CD1c-positive myeloid dendritic cell (primary cell): ENCODE measurements at regions not wholly inside any gene's neighbourhood (a gene's known extent, or its start where the extent isn't known, plus 50 kb on each side); places are given as distances from the start of the nearest gene placed in this dataset.

Experiments used
- DNase-seq: peaks from one replicate; pipeline ENCODE4 v3.0.0-alpha.2; 2016; ENCODE audit errors: extremely low spot score

DNA sequence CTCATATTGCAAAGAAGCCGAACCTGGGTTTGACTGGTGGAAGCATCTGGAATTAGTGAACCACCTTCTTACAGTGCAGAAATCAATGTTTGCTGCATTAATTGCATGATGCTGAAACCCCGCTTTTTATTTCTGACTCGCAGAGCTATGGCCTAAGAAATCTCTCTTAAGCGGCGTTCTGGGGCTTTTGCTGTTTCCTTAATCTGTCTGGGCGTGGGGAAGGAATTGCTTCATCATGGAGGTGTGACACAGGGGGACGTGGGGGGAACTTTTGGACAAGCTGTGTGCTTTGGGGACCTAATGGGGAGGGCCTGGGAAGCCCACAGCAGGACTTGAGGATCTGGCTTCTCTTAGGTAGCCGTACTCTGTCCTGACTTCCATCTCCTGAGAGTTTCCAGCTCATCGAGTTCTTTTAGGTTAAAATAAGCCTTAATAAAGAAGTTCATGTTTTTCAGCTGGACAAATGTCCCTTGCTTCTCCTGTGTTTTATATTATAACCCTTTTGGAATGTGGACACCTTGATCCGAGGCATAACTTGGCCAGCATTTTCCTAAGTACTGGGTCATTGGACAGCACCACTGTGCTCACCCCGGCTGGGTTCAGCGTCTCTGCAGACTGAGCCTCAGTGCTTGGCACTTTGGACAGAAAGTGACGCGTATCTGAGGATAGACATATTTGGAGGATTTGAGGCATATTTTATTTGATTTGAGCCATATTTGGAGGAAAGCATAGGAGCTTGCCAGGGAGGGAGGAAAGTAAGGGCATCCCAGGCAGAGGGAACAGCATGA, 192.1 kb upstream of the MYL2 start:
- DNase-seq = peak; percentile 57

- peak; percentile 66 for DNase-seq
These were observed 191.3 kb upstream of the MYL2 start for GRCh38 chr12:111111681-111112080.

- DNase-seq = no peak
These were observed 190.2 kb upstream of the MYL2 start for GRCh38 chr12:111110556-111110955.

DNA sequence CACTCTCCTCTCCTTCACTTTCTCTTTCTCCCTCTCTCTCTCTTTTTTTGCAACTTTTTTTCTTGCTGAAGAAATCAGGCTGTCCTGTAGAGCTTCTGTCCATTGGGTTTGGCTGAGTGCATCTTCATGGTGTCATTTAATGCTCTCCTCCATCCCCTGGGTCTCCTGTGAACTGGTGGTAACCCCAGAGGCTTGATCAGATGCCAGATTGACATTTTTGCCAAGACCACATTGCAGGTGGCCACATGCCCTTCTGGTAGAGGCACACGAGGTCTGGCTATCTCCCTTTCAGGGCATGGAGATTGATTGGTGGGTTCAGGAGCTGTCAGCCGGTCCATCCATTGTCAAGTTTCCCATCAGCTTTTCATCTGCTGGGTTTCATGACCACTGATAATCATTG, 188.3 kb upstream of the MYL2 start:
- no peak for DNase-seq

- no peak for DNase-seq
These were observed 187.2 kb upstream of the MYL2 start for GRCh38 chr12:111107392-111108178.

DNA sequence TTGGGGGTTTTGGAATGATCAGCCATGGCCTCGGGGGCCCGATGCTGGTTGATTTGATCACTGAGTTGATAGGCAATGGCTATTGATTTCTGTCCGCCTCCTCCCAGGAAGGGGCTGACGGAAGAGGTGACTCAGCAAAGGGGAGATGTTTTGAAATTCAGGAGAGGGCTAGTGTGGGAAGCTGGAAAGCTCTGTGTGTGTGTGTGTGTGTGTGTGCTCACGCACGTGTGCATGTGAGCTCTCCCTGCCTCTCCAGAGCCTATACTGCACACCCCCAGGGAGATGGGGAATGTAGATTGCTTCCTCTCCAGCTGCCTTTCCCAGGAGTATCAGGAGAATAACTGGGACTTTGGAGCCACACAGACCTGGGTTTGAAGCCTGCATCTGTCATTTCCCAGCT, 184.9 kb upstream of the MYL2 start:
- no peak for DNase-seq

DNA sequence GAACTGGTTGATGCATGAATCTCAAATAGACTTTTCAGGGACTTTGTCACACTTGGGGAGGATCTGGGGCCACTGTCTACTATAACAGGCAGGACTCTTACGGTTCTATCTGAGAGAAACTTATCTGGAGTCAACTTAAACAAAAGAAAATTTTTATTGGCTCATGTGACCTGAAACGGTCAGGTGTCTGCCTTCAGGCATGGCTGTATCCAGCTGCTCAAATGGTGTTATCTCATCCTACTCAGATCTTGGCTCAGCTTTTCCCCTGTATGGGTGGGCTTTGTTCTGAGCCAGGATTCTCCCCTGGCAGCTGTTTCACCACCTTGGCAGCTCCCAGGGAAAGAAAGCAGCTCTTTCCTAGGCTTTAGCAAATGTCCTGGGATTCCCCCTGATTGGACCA, 183.2 kb upstream of the MYL2 start:
- DNase-seq = no peak

DNA sequence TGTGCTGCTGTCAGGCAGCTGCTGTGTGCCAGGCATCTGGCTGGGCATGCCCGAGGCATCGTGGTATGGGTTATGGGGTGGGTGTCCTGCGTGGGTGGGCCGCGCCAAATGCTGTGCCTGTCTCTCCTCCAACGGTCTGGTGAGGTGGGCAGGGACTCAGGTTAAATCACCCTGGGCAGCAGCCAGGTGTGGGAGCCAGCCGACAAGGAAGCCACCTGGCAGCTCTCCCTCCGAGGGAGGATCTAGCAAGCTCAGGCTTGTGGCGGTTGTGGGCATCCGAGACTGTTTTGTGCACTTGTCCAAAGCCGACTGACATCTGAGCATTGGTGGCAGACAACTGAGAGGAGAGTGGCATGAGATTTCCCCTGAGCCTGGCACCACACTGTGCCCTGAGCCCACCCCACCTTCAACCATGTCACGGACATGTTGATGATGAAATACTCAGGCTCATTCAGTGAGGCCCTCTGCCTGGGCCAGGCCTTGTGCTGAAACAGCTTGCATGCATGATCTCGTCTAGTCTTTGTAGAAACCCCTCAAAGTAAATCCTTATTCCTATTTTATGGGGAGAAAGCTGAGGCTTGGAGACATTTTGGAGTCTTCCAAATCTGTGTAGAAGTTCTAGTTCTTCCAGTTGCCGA, 181.8 kb upstream of the MYL2 start:
- DNase-seq = no peak

GRCh38 chr12:111101003-111101402, 180.6 kb upstream of the MYL2 start:
- DNase-seq = no peak

DNA sequence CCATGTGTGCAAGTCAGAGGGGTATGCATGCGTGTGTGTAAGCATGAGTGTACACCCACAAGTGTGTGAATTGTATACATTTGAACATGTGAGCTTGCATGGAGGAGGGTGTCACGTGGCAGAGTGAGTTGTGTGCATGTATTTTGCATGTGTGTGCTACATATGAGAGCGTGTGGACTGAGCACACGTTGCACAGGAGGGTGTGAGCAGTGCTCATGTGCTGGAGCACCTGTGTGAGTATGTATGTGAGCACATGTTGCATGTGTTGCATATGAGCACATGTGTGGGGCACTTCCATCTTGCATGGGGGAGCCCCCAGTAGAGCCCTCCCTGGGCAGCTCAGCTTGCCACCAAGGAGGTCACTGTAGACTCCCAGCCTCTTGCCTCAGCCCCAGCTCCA, 180.2 kb upstream of the MYL2 start:
- DNase-seq = no peak

GRCh38 chr12:111100003-111100402, 179.6 kb upstream of the MYL2 start:
- DNase-seq = no peak

- no peak for DNase-seq
These were observed 178.8 kb upstream of the MYL2 start for GRCh38 chr12:111099186-111099585.

DNA sequence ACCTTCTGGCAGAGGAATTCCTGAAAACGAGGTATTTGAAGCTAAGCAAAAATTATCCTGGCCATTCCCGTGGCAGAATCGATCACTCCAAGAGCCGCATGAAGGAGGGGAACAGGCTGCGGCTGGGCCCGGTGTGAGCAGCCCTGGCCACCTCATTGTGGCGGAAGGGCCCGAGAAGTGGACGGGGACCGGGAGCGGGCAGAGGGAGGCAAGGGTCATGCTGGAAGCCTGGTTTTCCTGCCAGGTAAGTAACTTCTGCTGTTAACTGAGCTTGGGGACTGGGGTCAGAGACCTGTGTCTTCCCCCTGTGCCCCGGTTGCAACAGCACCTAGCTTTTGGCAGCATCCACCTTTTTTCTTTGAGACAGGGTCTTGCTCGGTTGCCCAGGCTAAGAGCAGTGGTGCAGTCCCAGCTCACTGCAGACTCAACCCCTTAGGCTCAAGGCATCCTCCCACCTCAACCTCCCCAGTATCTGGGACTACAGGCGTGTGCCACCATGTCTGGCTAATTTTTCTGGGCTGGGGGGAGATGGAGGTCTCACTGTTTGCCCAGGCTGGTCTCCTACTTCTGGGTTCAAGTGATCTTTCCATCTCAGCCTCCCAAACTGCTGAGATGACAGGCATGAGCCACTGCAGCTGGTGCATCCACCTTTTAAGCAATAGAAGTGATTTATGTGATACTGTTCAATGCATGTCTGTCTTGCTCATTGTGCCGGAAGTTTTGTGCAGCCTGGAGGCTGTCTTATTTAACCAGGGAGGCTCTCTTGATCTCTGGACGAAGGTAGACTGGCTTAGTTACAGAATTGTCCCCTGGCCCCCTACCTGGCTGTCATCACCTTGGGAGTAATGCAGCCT, 174.0 kb upstream of the MYL2 start:
- no peak for DNase-seq

DNA sequence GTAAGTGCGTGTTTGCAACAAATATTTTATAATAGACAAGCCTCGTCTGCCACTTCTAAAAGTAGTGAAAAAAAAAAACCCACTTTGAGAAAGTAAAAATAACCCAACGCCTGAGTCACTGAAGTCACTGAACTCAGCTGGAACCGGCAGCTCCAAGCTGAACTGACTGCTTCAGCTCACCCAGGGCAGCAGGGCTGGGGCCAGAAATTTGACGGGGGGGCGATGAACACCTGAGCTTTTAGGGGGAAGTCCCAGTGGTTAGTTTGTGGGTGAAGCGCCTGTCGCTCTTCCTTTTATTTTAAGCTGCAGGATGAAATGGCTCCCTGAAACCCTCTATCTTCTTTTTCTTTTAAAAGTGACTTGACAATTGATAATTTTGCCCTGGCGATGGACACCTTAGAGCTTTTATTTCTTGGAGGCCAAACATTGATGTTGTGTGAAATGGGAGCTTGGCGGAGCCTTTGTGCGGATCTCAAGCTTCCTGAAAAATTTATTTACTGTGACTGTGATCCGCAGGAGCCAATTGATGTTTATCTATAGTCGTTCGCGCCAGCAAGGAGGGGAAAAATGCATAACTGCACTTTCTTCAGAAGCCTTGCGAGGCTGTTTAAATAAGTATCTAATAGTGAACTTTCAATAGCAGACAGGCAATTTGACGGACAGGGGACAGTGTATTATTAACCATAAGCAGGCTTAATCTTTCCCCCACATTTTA, 173.2 kb upstream of the MYL2 start:
- DNase-seq = no peak

DNA sequence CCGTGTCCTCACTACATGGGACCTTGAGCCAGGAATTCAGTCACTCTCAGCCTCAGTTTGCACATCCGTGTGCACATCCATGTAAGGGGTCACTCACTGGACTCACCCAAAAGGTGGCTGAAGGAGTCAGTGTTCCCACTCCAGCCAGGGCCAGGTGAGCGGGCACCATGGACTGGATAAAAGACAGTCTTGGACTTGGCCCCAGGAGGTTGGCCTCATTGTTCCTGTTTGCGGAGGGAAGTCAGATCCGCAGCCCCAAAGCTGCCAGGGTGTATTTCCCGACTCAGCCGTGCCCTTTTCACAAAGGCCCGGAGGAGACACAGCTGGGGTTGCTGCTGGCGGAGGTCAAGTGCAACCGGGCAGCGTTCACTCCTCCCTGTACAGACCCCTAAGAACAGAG, 170.7 kb upstream of the MYL2 start:
- peak; percentile 7 for DNase-seq

- peak; percentile 16 for DNase-seq
These were observed 169.2 kb upstream of the MYL2 start for GRCh38 chr12:111089616-111090015.

GRCh38 chr12:111088409-111088808, 168.0 kb upstream of the MYL2 start:
- no peak for DNase-seq

DNA sequence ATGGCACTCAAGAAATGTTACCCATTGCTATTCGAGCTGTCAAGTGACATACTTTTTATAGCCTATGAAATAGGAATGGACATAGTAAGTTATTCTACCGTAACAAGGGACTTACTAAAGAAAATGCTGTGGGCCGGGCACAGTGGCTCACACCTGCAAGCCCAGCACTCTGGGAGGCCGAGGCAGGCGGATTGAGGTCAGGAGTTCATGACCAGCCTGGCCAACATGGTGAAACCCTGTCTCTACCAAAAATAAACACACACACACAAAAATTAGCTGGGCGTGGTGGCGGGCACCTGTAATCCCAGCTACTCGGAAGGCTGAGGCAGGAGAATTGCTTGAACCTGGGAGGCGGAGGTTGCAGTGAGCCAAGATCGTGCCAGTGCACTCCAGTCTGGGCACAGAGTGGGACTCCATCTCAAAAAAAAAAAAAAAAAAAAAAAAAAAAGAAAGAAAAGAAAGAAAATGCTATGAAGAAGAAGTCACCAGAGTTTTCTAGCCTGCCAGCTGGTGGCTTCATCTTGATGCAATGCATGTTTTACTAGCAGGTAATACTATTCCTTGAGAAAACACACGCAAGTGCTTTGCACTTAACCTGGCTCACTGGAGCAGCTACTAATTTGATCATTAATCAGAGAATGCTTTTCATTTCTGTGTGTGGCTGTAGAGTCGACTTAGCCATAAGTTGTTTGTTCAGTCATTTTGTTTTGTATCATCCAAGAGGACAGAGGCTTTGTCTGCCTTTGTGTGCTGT, 166.7 kb upstream of the MYL2 start:
- no peak for DNase-seq

DNA sequence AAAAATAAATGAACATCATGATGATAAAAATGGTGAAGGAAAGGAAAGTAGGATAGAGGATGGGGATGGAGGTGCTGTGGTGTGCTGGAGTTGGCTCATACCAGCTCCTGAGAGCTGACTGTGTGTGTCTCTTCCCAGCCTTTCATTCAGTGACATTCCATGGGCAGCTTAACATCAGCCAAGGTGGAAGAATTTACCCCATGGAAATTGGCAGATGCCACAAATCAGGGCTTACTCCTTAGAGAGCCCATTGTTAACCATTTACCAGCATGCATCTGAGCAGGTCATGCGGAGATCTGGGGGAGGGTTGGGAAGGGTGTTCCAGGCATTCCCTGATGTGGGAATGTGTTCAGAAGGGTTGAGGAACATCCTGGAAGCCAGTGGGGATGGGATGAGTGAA, 164.7 kb upstream of the MYL2 start:
- DNase-seq = no peak

GRCh38 chr12:111084605-111085004, 164.2 kb upstream of the MYL2 start:
- no peak for DNase-seq
